HL-60 (cell line): ENCODE measurements at regions not wholly inside any gene's neighbourhood (a gene's known extent, or its start where the extent isn't known, plus 50 kb on each side); places are given as distances from the start of the nearest gene placed in this dataset.

Experiments
- DNase-seq, 2 experiments: peaks; one replicate each; pipeline ENCODE4 v3.0.0-alpha.2; 2010 to 2020; ENCODE audit warnings: low read depth in 1 of 2, low spot score in 1 of 2
- H3K27ac ChIP-seq: fragments of 250-450 bp; sonication (Bioruptor Pico); replicated peaks from 2 replicates; pipeline ENCODE4 v1.5.1; 2020; ENCODE audit warnings: mild to moderate bottlenecking, moderate library complexity
- H3K27me3 ChIP-seq: fragments of 250-450 bp; sonication (Bioruptor Pico); 2 replicates; pipeline ENCODE4 v1.5.1; 2021; ENCODE audit warnings: mild to moderate bottlenecking, moderate library complexity; ENCODE audit not compliant: insufficient read depth, poor library complexity, severe bottlenecking
- H3K4me3 ChIP-seq: replicated peaks from 2 replicates; pipeline ENCODE4 v1.5.1; 2011; ENCODE audit warnings: mild to moderate bottlenecking, control low read depth, low read length; ENCODE audit not compliant: insufficient read depth
- CTCF ChIP-seq: IDR thresholded peaks from one replicate; pipeline ENCODE4 v1.5.1; 2011; ENCODE audit warnings: low read length, control low read depth, inconsistent platforms; ENCODE audit not compliant: insufficient read depth
- GABPA ChIP-seq: IDR thresholded peaks from 2 replicates; pipeline ENCODE4 v1.6.1; 2012; ENCODE audit warnings: low read depth
- POLR2AphosphoS5 ChIP-seq: IDR thresholded peaks from 2 replicates; pipeline ENCODE4 v1.6.1; 2012; ENCODE audit warnings: low read depth
- REST ChIP-seq: IDR thresholded peaks from 2 replicates; pipeline ENCODE4 v1.6.1; 2012; ENCODE audit warnings: low read depth; ENCODE audit not compliant: insufficient replicate concordance
- SPI1 ChIP-seq: IDR thresholded peaks from 2 replicates; pipeline ENCODE4 v1.6.1; 2012; ENCODE audit warnings: low read depth, mild to moderate bottlenecking, borderline replicate concordance

GRCh38 chrX:69228732-69229131 is 63.5 kb upstream of the PJA1 start:
- no peak overlapping the region for H3K4me3 ChIP-seq
- TF ChIP-seq CTCF (no peak), SPI1 (no peak), REST (no peak)
- no peak for DNase-seq
- no peak overlapping the region for H3K27ac ChIP-seq
- H3K27me3 ChIP-seq: no peaks in the 10 kb centered on the region

GRCh38 chrX:69226459-69227158 is 61.4 kb upstream of the PJA1 start:
- H3K27ac ChIP-seq: no peak overlapping the region
- DNase-seq: no peak
- no peaks in the 10 kb centered on the region for H3K27me3 ChIP-seq
- TF ChIP-seq GABPA (no peak), REST (no peak), SPI1 (no peak), POLR2AphosphoS5 (no peak), CTCF (no peak)
- H3K4me3 ChIP-seq: no peak overlapping the region

GRCh38 chrX:69222103-69223090 is 57.1 kb upstream of the PJA1 start:
- TF ChIP-seq CTCF (peak; percentile 45), GABPA (no peak), REST (no peak), SPI1 (no peak), POLR2AphosphoS5 (no peak)
- Histone ChIP-seq H3K27ac (no peak overlapping the region), H3K4me3 (no peak overlapping the region), H3K27me3 (no peaks in the 10 kb centered on the region)
- peak; percentile 17 to 58 for DNase-seq
